ENCODE measurements at regions not wholly inside any gene's neighbourhood (a gene's known extent, or its start where the extent isn't known, plus 50 kb on each side); places are given as distances from the start of the nearest gene placed in this dataset.
"Not testable (repeated sequence)": the region's sequence is repeated elsewhere in the genome, so short reads cannot be mapped to it uniquely, and the experiment has no call there.

GRCh38 chr1:113185463-113186104, 112.6 kb downstream of the LRIG2 start:
- DNase-seq, result no peak

DNA sequence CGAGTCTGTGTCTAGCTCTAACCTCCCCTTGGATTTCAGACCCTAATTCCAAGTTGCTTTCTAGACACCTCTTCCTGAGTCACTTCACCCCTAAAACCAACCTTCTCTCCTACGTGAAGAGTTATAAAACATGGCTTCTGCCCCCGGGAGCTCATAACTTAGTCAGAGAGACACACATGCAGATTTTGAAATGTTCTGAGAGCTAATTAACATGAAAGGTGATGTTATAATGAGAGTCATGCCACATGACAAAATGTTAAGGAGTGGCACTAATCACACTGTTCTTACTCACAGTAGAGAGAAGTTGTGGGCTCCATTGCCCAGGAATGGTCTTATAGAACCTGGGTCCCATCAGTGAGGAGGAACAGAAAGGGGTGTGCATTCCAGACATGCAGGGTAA, 117.1 kb downstream of the LRIG2 start:
- no peak for DNase-seq

DNA sequence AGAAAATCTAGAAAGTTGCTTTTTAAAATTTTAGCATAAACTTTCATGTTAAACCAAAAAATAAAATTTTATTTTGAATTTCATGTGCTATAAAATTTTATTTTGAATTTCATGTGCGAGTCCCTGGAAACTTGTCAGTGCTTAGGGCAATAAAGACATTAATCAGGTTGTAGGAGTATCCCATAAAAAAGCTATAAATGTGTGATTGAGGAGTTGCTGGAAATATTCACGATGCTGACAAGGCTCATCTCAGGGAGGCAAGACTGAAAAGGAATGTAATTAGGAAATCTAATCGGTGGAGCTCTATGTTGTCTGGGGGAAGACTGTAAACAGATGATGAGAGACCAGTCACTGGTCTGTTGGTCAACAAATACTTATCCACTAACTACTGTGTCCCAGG, 117.9 kb downstream of the LRIG2 start:
- no peak for DNase-seq

DNA sequence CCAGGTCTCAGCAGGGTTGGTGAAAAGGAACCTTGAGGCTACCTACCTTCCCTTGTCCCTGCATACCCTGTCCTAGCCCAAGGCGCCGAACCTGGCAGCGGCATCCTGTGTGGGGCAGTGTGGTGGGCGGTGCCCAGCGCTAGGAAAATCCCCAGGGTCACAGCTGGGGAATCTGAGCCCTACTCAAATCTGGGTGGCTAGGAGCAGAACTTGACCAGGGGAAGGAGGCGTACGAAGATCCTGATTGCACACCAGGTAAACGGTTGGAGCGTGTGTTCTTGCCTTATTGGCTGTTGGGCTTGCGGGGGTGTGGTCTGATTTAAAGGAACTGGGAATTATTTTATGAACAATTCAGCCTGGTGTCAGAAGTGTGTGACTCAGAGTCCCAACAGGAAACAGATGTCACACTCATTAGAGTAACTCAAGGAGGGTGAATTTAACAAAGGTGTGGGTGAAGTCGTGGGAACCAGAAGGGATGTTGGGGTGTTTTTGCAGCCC, 118.6 kb downstream of the LRIG2 start:
- peak; percentile 49 for DNase-seq

GRCh38 chr1:113192242-113192641, 119.2 kb downstream of the LRIG2 start:
- DNase-seq, result no peak

DNA sequence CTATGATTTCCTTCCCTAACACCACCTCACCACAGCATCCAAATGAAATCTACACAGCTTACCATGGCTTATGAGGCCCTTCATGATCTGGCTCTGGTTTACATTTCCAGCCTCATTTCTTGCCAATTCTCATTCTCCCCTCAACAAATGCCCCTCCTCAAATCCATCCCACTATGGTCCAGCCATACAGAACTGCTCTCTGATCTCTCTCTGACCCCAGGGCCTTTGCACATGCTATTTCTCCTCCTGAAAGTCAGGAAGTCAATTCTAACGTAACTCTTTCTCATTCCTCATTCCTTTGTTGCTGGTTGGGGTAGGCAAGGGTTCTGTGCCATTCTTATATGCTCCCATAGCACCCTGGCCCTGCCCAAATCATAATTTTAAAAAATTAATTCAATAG, 120.0 kb downstream of the LRIG2 start:
- DNase-seq, result no peak

- peak; percentile 21 for DNase-seq
Observed at GRCh38 chr1:113194846-113195830, 122.1 kb downstream of the LRIG2 start.

GRCh38 chr1:113197719-113198330, 124.8 kb downstream of the LRIG2 start:
- peak; percentile 2 for DNase-seq

GRCh38 chr1:113198806-113199205, 125.8 kb downstream of the LRIG2 start:
- no peak for DNase-seq

- peak; percentile 82 for DNase-seq
Observed at GRCh38 chr1:113199760-113200455, 126.9 kb downstream of the LRIG2 start.

DNA sequence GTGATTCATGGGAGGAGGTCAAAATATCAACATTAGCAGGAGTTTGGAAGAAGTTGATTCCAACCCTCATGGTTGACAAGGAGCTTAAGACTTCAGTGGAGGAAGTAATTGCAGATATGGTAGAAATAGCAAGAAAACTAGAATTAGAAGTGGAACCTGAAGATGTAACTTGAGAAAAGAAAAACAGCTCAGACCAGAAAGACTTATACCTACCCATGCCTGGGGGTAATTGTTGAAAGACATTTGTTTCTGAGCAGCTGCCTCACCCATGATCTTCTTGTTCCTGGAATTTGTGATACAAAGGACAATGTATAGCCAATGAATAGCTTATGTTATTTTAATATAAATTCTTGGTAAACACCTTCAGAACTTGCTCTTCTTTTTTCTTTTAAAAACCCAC, 128.6 kb downstream of the LRIG2 start:
- DNase-seq, result no peak

- no peak for DNase-seq
Observed at GRCh38 chr1:113205980-113206766, 133.2 kb downstream of the LRIG2 start.

GRCh38 chr1:113207019-113207418, 134.0 kb downstream of the LRIG2 start:
- peak; percentile 19 for DNase-seq

GRCh38 chr1:113207457-113207856, 134.5 kb downstream of the LRIG2 start:
- DNase-seq, result peak; percentile 12

GRCh38 chr1:113208425-113208824, 135.4 kb downstream of the LRIG2 start:
- not testable (repeated sequence) for DNase-seq

GRCh38 chr1:113210248-113210647, 137.2 kb downstream of the LRIG2 start:
- DNase-seq, result no peak

DNA sequence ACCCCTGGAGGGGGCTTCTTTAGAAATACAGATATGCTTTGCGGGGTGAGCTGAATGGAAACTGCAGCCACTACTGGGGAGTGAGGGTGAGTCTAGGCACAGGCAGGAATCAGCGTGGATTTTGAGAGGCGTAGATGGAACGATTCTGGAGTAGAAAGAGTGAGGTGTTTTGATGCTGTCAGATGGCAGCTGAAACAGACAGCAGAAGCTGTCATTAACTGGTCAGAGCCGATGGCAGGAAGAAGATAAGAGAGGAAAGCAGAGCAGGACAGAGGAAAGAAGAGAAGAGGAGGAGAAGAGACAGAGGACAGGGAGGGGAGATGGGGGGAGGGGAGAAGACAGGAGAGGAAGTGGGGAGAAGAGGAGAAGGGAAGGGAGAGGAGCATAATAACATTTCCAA, 138.5 kb downstream of the LRIG2 start:
- DNase-seq, result no peak

GRCh38 chr1:113215015-113215414, 142.0 kb downstream of the LRIG2 start:
- no peak for DNase-seq

DNA sequence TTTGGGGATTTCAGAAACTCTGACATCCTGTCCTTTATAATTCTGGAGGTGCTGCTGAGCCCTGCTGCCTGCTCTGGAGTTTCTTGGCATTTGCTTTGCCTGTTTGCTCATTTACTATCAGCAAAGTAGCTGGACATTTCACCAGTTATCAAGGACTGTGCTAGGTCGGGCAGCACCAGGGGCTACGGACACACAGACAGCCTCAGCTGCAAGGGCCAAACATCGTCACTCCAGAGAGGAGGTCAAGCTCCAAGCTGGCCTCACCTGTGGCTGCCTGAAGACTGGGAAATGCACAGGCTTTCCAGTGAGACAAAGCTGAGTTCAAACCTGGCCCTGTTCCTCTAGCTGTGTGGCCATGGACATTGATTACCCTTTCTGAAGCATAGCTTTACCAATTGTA, 143.7 kb downstream of the LRIG2 start:
- DNase-seq, result no peak

DNA sequence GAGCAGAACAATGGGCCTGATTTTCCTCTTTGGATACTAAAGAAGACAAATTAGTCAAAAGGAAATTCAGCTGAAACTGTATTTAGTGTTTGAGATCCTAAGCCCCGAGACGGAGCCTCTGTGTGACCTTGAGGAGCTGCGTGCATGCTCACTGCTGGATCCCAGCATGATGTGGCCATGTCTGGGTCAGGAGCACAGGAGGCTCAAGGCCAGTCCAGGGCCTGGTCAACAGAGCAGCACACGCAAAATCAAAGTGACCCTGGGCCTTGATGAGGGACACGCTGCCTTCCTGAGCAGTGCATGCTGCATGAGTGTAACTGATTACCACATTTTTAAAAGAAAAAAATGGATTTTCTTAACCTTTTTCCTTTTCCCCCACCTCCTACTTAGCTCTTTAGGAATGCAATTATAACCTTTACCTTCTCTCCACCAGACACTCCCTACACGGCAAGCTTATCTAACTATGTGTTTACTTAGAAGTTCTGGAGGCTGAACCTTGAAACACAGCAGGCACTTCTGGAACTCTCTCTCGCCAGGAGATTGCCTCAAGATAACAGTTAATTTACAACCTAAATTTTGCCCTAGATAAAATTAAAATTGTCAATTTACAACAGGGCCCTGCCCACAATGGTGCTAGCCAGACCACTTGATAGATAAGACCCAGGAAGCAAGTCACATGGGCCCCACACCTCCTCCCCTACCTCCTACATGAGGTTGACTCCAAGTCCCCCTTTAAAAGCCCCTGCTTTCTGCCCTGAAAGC, 144.6 kb downstream of the LRIG2 start:
- DNase-seq, result no peak

DNA sequence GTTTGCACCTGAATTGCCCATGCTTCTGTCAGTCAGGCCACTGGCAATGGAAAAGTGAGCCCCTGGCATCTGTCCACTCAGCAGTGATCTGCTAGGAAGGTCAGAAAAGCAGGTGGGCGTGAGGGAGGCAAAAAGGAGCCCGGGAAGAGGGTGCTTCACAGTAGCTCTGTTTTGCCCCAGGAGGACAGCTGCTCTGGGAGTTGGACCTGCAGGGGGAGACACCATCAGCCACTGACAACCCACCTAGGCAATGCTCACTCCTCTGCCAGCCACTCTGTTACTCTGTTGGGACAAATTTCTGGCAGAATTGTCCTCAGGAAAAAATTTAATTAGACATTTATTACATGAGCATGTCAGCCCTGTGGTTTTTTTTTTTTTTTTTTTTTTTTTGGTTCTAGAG, 146.4 kb downstream of the LRIG2 start:
- peak; percentile 6 for DNase-seq
